Activated CD4-positive, CD25-positive, alpha-beta regulatory T cell treated with anti-CD3 and anti-CD28 coated beads, Interleukin-2, amount 50 U/mL, for 24 hours (primary cell): ENCODE measurements at regions not wholly inside any gene's neighbourhood (a gene's known extent, or its start where the extent isn't known, plus 50 kb on each side); places are given as distances from the start of the nearest gene placed in this dataset.

ENCODE experiments used
- ATAC-seq, 2 donors: fragments of 150-1000 bp; cut with Tn5 transposase; one replicate each; pipeline ENCODE4 v1.10.0; 2021; ENCODE audit warnings: mild to moderate bottlenecking in 1 of 2, moderate library complexity in 1 of 2

DNA sequence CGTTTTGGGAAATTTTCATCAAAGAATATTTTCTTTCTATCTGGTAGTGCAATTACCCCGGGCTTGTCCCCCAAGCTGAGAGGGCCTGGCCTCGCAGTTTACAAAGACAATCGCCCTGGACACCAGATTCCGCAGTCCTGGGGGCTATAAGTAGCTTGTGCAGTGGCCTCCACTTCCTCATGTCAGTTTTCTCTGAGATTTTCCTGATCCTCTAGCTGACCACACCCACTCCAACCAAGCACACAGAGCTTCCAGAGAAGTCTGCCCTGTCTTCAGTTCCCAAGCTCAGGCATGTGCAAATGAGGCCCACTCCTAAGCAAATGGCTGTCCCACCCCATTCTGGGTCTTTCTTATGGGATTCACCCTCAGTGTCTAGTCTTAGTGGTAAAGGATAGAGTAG, 245.3 kb downstream of the MAFB start:
- no peak for ATAC-seq

DNA sequence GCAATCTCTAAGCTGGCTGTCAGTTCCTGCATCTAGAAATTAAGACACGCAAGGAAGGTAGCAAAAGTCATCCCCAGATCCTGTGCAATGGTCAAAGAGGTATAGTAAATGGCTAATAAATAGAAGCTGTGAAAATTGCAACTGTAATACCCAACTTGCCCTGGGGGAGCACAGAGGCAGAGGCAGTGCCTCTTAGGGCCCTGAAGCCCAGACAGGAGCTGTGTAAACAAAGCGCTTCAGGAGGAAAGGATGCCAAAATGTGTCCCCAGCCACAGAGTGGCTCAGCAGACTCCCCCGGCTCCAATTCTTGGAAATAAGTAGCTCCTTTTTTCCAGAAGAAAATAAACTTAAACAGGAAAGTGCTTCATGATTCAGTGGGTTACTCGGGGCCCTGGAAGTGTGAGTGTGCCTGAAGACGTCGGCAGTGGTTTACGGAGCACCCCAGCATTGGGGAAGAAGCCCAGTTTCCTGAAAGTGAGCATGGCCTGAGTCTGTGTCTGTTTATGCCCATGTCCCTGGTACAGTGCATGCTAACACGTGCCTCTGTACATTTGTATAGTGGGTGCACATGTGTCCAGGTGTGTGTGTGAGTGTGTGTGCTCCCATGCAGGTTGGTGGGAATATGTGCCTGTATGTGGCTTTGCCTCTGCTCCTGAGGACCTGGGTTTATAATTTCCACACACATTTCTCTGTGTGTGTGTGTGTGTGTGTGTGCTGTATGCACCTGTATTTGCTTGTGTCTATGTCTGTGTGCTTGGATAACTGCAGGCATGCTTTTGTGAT, 246.7 kb downstream of the MAFB start:
- no peak for ATAC-seq

DNA sequence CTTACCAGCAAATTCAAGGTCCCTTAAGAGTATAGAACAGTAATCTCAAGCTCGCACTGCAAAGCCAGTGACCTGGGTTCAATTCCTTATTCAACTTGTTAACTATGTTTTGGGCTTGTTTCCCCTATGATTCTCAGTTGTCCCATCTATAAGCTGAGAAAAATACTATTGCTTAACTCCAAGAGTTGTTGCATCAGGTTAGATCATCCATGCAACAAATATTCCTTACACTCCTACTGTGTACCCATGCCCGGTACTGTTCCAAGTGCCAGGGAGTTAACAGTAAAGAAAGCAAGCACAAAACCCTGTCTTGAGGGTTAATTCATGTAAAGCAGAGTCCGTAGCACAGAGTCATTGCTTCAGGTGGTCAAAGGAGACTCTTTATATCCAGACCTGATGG, 247.3 kb downstream of the MAFB start:
- no peak for ATAC-seq

DNA sequence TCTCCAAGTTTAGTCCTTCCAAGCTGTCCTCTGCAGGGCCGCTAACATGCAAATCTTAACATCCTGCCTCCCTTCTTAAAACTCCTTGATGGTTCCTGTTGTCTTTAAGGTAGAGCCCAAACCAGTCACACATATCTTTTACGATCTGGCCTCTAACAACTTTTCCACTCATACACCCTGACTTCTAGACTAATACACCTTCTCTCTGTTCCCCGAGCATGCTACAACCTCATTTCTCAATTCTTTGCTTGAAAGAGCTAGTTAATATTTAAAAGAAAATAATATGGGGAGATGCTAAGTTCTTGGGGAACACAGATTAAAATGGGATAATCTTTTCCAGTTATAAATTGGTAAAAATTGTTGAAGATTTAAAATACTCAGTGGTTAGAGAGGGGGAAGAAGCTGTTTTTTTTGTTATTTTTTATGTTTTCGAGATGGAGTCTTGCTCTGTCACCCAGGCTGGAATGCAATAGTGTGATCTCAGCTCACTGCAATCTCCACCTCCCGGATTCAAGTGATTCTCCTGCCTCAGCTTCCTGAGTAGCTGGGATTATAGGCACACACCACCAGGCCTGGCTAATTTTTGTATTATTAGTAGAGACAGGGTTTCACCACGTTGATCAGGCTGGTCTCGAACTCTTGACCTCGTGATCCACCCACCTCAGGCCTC, 250.7 kb downstream of the MAFB start:
- ATAC-seq, result no peak

DNA sequence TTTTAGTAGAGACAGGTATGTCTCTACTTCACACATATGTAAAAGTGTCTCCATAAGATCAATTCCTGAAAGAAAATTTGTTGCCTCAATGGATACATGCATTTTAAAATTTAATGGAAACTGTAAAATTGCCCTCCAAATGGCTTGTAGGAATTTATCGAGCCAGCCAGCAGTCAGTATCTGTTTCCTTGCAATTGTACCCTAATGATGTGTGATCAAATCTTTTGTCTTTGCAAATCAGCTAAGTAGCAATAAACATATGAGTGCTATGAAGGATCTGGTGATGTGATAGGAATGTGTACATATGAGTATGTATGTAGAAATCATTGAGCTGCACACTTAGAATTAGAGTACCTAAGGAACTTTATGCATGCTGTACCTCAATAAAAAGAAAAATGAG, 253.0 kb downstream of the MAFB start:
- no peak for ATAC-seq

DNA sequence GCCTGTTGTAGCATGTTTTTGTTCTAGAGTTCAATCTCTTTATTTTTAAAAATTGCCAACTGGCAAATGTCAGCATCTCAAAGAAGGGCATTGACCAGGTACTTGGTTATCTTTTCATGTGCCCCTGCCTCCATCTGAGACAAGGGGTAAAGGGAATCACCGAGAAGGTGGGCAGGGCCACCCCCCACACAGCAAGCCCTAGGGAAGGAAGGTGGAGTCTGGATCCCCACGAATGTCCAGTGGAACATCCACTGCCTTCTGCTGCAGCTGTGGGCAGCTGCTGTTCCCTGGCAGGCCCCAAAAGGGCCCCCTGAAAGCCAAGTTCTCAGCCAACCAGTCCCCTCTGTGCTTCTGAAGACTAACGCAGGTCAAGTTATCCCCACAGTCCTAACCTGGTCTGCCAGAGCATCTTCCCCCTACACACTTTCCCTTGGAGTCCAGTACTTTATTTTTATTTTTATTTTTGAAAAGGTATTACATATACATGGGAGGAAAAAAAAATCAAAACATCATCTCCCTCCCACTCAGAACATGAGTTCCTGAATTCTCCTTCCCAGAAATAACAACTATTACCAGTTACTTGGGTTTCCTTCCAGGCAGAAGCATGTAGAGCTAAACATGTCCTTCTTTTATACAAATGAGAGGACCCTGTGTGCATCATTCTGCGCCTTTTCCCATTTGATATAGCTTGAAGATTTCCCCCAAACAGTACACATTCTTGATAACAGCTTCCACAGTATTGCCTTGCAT, 253.7 kb downstream of the MAFB start:
- ATAC-seq, result no peak

DNA sequence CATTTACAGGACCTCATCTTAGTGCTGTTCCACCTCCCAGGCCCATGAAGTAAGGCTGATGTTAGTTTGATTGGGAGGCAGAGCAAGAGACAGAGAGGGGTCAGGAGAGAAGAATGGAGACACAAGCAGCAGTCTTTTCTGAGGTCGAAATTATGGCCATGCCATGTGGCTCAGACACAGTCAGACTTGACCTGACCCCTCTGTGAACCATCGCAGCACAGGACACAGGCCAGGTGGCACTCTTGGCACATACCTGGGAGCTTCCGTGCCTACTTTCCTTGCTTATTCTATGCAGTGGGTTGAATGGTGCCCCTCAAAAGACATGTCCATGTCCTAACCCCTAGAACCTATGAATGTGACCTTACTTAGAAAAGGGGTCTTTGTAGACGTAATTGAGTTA, 254.9 kb downstream of the MAFB start:
- no peak for ATAC-seq

DNA sequence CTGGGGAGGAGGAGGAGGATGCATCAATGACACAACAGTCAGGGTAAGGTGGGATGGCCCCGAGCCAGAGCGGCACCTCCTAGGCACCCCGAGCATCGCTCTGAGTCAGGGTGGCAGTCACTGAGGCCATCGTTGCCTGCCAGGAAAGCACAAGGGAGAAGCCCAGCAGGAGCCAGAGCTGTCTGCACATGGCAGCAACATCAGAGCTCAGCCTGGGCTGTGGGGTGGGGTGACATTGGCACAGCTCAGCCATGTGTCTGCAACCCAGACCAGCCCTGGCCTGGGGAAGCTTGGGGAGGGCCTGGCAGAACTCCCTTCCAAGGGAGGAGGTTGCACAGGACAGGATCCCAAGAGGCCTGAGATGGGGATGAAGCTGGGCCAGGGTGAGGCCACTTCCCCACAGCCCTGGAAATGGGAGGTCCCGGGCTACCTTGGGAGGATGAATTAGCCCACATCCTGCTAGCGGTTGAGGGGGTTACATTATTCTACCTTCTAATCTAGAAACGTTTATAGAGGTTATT, 255.6 kb downstream of the MAFB start:
- no peak for ATAC-seq

DNA sequence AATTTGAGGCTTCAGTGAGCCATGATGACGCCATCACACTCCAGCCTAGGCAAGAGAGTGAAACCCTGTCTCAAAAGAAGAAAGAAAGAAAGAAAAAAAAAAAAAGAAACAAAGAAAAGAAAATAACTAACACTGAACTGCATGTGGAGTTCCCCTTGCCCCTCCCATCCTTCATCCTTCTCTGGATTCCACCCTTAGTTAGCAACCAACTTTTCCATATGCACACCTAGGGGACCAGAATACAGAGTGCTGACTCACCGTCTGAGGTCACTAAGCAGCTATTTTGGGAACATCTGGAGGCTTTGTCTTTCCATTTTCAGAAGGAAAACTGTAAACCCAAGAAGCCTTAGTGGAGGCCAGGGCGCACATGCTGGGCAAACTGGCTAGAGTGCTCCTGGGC, 257.4 kb downstream of the MAFB start:
- ATAC-seq, result no peak

DNA sequence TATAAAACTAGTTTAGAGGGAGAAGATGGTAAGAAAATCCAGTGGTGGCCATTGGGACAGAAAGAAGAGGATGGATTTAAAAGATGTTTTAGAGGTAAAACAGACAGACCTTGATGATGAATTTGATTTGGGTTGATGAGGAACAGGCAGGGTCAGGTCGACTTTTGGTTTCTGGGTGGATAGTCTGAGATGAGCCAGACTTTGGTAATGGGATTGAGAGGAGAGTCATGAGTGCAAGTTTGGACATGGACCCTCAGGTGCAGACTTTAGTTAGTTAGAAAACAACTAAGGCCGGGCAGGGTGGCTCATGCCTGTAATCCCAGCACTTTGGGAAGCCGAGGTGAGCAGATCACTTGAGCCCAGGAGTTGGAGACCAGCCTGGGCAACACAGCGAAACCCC, 257.9 kb downstream of the MAFB start:
- no peak for ATAC-seq

DNA sequence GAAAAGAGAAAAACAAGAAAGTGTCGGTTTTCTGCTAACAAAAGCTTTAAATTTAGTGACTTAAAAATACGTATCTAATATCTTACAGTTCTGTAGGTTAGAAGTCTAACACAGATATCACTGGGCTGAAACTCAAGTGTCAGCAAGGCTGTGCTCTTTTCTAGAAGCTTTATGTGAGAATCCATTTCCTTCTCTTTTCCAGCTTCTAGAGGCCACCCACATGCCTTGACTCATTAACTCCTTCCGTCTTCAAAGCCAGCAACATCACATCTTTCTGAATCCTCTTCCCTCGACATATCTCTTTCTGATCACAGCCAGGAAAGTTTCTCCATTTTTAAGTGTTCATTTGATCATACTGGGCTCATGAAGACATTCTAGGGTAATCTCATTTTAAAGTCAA, 262.0 kb downstream of the MAFB start:
- no peak for ATAC-seq

DNA sequence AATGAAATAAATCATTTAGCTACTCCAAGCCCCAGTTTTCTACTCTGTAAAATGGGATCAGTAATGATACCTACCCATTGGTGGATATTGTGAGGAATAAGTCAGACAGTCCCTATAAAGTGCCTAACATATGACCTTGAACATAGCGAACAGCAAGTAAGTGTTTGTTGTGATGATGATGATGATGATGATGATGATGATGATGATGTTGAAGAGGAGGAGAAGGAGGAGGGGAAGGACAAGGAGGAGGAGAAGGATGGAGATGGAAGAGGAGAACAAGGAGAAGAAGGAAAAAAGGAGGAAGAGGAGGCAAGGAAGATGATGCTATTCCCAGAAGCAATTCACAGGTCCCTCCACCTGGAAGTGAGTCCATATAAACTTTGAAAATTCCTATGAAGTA, 264.3 kb downstream of the MAFB start:
- ATAC-seq, result no peak

DNA sequence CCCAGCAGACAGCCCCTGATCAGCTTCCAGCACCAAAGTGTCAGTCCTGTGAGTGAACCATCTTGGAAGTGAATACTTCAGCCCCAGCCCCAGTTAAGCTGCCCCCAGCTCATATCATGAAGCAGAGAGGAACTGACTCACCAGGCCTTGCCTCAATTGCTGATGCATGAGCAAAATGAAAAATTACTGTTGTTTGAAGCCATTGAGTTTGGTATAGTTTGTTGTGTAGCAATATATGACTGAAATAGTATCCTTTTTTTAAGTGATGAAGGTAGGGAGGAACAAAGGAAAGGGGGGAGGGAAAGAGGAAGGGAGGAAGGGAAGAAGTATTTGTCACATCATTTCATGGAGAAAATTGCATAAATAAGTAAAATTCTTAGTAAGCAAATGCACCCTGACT, 266.4 kb downstream of the MAFB start:
- ATAC-seq, result no peak

DNA sequence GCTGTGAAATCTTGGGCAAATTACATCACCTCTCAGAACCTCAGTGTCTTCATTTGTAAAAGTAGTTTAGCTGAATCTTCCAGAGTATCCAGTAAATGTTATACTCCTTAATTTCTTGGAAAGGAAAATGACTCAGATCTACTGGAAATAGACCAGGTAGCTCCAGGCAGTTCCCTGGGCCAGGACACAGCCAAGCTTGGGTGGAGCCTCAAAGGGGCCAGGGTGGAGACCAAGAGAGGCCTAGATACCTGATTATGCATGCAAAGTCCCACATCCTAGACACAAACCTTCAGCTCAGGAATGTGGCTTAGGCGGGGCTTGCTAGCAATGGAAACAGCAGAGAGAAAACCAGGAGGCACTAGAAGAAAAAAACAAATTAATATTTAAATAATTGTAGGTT, 272.8 kb downstream of the MAFB start:
- no peak for ATAC-seq

DNA sequence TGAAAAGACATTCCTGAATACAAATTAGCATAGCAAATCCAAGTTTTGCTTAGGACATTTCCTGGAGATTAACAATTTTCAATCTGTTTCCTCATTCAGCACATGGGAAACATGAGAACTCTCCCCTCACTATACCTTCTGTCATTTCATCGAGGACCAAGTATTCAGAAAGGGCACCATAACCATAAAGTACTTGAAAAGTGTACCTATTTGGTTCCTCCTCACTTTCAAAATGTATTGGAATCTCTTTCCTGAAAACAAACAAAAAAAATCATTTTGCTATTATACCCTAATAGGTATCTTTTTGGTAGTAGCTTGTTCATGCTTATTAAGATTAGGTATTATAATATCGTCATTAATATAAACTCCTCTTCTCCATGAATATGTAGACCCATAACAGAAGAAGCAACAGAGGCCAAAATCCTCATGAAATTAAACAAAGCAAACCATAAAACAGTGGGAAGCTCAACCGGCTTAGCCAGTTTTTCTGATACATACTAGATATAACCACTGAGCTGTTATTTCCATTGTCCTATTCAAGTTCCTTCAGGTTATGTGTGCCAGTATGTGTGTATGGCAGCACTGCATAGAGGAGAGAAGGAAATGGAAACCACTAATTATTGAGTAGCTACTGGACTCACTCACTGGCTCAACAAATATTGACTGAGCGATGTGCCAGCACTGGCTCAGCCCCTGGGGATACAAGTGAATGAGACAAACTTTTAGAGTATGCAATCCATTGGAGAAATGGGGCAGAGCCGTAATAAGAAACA, 274.0 kb downstream of the MAFB start:
- no peak for ATAC-seq

DNA sequence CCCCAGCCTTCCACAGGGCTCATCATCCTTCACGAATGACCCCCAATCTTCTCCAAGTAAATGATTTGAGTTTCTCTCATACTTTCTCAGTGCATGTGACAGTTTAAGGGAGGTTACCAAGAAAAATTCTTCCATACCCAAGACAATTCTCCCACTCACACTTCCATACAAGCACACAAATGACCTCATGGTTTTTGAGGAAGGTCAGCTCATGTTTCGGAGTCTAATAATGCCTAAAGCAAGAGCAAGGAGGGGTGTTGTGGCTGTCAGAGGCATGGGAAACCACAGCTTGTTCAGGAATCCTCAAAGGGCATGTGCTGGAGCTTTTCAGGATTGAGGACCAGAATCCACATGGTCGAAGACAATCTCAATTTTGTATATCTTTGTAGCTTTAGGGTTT, 279.0 kb downstream of the MAFB start:
- ATAC-seq, result no peak

DNA sequence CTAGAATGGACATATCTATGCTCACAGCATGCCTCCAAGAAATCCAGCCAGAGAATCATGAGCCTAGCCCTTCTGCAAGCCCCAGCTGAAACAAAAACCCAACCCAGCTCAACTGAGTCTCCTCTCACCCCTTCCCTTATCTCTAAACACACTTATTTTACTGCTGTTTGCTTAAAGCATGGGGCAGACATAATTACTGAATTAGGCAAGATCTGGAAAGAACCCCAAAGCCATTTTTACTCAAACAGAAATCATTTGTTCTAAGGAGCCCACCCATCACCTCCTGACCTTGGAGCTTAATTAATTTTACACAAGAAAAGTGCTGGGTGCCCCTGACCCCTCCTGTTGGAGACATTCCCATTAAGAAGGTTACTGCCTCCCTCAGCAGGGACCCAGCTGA, 291.6 kb downstream of the MAFB start:
- ATAC-seq, result no peak

DNA sequence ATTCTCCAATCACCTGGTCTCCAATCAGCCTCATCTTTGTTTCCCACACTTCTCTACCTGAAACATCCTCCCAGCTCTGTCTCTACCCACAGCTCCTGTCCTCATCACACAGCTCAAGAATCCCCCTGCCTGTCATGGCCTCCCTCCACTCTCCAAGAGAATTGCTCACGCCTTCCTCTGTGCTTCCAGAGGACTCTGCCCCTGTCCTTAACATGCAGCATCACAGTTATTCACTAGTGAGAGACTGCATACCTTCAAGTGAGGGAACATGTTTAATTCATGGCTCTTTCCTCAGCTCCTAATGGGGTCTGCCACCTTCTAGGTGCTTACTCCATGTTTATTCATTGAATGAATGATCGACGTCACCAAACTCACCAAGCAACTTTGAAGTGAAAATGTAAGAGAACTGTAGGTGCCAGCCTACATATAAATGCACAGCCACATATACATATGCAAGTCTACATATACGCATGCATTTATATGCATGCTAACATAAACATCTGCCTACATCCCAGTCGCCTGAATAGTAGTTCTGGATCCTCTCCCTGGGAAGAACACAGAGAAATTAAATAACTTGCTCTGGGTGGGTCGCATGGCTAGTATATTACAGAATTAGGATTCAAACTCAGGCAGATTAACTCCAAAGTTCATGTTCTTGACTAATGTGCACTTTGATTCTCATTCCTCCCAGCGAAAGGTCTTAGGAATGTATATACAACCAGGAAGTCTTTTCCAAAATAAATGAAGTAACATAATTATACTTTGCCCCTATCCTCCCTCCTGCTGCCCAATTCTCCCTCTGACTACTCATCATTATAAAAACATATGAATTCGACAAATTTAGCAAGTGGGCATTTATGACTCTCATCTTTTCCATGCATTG, 295.6 kb downstream of the MAFB start:
- no peak for ATAC-seq

DNA sequence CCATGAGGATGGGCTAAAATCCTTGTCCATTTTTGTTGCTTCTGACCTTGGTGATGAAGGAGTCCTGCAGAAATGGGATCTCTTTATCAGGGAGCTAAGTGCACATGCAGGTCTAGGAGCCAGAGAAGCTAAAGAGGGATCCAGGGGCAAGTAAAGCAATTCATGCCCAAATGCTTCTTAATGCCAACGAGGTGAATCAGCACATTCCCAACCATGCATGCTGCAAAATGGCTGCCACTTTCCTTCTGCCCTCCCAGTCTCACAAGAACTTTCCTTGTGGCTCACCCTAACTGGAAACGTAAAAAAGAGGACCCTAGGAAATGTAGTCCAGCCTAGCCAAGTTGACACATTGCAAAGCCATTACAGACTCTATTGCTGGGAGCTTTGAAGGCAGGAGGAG, 298.4 kb downstream of the MAFB start:
- no peak for ATAC-seq

DNA sequence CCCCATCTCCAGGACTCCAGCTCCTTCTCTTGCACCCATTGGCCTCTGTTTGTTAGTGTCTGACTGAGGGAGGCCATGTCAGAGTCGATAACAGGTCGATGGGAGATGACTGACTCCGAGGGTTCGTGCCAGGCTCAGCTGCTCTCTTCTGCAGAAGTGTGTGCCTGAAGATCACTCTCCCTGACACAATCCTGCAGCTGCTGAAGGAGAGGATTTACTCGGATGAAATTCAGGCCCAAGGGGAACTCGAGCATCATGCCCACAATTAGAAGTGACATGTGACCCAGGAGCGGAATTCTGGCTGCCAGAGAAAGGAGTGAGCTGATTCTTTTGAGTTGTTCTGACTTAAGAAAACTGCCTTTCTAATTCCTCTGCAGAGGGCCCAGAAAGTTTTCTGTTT, 318.2 kb downstream of the MAFB start:
- ATAC-seq, result no peak

DNA sequence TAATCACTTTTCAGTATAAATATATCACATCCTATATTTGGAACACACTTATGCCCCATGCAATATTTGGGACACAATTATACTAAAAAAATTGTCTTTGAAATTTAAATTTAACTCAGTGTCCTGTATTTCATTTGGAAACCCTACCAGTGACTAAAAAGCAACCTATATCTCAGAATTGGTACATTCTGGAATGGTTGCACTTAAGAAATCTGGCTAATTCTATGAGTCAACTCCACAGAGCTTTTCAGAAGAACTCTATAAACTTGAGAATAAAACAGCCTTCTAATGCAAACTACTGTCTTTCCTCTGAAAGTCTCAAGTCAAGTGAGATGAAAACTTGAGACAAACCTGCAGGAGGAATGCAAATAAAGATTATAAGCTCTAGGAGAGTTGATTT, 320.2 kb downstream of the MAFB start:
- ATAC-seq, result no peak

DNA sequence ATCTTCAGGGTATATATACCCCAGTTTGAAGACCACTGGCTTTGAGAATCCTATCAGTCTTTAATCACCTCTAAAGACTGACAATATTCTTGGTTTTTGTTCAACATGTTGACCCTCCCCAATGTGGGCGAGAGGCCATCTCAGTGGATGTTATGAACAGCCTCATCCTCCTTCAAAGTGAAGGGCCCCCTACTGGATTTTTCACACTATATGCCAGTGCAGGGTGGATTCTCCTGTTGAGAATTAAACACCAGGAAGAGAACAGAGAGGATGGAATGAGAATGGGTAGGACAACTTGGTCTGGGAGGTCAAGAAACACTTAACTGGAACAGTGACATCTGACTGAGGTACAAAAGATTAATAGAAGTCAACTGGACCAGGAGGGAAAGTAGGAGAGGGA, 327.1 kb downstream of the MAFB start:
- no peak for ATAC-seq
